NK-92 treated with Interleukin-12 subunit alpha and Interleukin-12 subunit beta, amount 100 ng/mL, for 24 hours (cell line): ENCODE measurements at regions not wholly inside any gene's neighbourhood (a gene's known extent, or its start where the extent isn't known, plus 50 kb on each side); places are given as distances from the start of the nearest gene placed in this dataset.

Experiments used
- DNase-seq: peaks from one replicate; lab custom pipeline; 2025; lab: John Stamatoyannopoulos, UW

DNA sequence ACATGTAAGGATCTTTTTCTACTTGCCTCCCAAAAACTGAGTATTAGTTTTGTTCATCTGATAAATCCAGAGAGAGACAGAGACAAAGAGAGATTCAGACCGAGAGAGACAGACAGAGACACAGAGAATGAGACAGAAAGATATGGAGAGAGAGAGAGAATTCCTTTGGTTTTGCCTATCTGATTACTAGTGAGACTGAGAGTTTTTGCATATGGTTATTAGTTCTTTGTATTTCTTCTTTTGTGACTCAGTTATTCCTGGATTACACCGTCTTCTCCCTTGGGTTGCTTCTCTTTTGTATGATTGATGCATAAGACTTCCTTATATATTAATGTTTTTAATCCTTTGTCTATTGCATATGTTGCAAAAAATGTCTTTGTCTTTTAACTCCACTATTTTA lies 91.2 kb upstream of the SPATA31C2 start:
- no peak for DNase-seq

DNA sequence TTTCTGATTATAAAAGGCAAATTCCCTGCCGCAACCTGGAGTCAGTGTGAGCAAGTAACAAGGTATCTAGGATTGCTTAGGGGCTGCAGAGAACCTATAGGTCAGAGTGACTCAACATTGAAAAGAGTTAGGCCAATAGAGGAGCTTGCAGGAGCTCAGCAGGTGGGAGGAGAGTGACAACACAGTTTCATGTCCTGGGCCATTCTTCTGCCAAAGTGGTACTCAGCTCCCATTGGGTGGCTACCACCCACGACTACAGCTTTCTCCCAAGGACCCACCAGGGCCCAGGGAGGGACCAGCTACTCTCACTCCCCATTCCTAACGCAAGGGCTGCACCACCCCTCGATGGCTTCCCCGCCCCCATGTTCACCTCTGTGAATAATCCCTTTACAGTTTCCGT lies 86.7 kb upstream of the SPATA31C2 start:
- no peak for DNase-seq

DNA sequence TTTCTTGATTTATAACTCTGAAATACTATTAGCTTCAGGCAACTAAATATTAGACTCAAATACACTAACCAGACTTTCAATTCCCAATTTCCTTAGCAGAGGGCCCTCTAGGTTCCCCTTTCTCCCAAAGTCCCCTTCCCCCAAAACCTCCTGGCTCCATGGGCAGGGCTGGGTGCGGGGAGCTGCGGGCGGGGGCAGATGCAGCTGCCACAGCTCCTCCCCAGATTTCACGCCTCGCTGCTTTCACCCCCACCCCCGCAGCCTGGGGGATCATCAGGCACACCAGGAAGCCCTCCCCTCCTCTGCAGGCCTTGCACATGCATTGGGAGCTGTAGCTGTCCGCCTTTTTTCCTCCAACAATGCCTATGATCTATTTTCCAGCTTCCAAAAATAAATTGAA lies 82.8 kb upstream of the SPATA31C2 start:
- no peak for DNase-seq

DNA sequence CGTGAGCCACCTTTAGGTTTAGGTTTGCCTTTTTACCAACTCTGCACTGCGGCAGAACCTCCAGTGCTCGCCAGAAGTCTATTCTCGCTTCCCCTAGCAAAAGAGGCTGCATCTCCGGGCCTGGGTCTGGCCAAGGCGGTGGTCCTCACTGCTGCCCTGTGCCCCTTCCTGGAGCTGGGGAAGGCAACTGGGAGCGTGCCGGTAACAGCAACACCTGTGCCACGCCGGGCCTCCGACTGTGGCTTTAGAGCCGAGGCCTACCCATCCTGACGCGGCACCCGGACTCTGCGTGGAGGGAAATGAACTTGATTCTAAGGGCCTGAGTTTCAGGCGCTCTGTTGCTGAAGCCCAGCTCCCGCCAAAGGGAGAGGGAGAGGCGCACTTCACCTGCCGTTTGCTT lies 82.4 kb upstream of the SPATA31C2 start:
- no peak for DNase-seq

DNA sequence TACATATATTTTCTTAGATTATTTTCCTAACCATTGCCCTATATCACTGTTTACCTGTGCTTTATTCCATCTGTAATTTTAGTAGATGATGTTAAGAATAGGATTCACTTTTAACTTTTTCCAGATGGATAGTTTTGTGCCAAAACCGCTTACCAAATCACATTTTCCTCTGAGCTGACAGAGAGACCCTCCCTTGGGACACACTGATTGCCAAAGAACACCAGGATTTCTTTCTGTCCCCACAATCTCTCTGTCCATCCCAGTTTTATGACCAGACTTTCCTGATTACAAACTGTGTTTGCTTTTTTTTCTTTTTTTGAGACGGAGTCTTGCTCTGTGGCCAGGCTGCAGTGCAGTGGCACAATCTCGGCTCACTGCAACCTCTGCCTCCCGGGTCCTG lies 81.3 kb upstream of the SPATA31C2 start:
- no peak for DNase-seq

DNA sequence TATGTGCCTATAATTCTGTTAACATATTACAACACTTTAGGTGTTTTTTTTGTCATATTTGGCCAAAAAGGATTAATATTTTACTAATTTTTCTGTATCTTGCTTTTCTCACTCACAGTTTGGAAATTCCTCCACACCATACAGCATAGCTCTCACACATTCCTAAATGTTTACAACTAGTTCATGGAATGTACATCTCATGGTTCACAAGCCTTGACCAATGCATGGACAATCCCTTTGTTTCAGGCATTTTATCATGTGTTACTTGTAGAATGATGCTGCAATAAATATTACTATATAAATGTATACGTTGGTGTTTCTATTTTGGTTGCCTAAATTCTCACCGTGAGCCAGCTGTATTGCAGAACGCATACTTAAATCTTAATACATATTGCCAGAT lies 80.5 kb upstream of the SPATA31C2 start:
- DNase-seq, result no peak

DNA sequence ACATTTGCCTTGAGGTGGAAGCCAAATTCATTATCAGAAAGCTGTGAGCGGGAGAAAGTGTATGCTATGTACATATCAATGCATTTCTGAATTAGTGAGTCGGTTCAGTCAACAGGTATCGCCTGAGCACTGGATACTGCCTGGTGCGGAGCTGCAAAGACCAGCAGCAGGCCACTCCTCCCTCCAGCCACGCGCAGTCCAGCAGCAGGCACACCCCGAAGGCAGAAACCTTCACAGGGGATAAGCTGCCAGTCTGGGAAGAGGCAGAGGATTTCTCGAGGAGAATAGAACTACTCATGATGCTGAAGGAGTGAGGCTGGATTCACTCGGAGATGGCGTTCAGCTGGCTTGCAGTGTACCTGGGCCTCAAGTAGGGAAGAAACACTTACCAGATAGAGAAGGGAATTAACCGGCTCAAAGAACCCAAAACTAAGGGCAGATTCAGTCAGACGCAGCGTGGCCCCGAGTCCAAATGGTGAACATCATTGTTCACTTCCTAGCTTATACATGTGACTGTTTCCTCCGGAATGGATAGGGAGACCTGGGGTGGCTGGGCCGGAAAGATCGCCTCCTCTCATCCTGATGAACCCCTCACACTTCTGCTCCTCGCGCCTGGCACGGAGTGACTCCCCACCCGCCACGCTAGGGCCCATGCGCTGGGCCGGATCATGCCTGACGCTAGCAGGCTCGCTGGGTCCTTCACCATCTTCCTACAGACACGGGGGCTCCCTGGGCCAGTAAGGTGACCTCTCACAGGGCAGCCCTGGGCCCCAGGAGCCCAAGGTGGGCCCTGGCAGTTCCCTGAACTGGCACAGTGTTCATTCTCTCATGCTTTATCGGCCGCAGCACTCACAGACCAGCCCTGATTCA lies 78.1 kb upstream of the SPATA31C2 start:
- no peak for DNase-seq

DNA sequence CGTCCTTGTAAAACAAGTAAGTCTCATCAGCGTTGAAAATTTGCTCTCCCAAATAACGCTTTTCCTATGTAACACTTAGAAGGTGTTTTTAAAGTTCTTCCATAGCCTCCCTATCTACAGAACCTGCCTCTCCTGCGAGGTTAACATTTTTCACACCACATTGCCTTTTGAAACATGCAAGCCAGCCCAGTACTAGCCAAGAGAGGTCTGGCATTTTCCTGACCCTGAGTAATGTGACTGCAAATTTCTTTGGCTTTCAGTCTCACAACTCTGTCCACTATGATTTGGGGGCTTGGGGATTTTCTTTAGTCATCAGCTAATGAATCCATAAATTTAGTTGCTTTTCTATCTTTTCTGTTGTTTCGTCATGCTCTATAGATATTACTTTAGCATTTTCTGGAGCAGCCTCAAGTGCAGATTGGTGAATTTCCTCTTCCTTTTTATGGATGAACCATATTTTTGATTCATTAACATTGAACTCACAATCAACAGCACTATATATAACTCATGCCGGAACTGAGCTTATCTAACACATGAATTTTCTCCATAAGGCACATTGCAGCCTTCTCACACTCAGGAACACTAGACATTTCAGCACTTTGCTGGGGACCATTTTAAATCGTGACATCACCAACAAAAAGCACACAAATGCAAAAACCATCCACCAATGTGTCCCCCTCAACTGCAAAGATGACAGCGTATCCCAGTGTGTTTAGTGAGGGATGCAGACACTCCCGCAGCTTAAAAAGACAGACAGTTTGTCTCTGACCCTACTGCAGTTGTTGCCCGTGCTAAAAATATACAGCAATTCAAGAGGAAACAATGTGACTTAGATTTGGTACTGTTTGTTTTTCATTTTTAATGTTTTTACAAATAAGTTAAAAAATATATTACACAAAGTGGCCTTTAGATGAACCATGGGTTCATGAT lies 77.2 kb upstream of the SPATA31C2 start:
- DNase-seq, result no peak

DNA sequence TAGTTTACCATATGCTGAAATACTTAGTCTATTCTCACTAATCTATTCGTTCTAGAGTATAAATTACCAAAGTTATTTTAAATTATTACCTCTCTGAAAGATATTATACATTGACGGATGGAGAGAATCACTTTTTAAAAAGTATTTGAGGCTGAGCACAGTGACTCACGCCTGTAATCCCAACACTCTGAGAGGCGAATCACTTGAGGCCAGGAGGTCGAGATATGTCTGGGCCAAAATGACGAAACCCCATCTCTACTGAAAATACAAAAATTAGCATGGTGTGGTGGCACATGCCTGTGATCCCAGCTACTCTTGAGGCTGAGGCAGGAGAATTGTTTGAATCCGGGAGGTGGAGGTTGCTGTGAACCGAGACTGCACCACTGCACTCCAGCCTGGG lies 64.0 kb upstream of the SPATA31C2 start:
- no peak for DNase-seq

DNA sequence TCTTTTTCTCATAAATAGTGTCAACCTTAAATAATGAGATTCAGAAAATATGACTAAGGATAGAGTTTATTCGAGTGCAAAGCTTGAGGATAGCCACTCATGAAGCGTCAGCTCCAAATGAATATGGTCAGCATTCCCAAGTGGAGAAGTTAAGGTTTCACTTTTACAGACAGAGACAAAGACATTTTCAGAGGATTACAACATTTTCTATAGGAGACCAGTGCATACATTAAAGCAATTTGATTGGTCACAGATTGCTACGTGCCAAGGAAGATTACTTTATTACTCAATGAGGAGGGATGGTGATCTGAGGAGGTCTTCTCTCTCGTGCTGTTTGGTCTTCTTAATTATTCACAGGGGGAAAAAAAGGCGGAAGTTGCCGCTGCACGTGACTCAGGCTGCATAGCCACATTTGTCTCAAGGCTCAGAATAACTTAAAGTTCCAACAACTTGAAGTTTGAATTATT lies 60.1 kb upstream of the SPATA31C2 start:
- DNase-seq, result no peak

DNA sequence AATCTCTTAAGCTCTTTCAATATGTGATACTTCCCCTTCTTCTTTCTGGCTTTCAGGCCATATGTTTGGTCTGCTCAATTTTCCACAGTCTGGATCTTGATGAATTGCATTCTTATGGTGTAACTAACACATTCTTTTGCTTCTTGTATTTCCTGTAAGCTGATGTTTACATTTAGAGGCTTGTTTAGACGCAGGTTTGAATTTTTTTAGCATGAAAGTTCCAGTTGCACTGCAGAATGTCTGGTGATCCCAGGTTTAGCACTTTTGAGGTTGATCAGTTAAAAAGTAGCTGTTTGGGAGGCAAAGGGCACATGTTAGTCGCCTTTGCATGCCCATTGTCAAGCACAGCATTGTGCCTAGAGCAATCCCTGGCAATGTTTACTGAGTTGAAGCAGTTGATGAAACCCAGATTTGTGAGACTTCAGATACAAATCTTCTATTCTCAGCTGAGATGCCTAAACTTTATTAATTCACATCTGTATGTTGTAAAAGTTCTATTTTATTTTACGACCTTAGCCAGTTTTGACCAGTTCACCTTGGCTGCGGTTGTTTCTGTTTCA lies 59.6 kb upstream of the SPATA31C2 start:
- DNase-seq, result no peak

DNA sequence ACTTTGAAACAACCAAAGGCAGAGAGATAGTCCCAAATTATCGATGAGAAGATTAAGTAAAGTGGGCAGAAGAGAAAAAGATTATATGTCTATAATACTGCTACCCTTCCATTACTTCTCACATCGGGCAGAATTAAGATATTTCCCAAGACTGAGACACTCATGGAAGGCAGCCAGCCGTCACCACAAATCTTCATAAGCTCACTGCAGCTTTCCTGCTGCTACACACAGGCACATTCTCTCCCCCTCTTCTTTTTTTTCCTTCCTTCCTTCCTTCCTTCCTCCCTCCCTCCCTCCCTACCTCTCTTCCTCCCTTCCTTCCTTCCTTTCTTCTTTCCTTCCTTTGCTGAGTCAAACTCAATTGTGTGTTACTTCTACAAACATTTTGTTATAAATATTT lies 58.7 kb upstream of the SPATA31C2 start:
- DNase-seq, result no peak

DNA sequence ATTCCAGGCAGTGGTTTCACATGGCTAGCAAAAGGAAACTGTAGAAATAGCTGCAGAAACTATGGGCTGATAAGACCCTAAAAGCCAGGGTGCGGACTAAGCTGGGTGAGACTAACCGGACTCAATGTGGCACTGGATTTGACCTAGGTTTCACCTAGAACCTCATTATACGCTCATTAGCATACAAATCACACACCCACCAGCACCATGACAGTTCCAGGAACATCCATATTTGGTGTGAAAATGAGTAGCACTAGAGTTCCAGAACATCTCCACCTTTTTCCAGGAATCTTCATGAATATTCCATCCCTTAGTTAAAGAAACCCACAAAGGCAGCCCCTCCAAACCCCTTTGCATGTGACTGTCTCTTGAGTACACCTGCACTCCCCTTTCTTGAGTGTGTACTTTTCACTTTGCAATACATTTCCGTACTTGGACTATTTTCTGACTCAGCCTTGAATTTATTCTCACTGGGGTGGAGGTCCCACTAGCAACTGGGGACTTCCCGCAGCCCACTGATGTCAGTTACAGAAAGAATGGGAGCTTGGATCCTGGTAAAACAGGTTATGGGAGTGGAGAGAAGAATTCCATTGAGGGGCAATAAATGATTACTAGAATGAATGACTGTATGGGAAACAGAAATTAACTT lies 58.0 kb upstream of the SPATA31C2 start:
- no peak for DNase-seq

DNA sequence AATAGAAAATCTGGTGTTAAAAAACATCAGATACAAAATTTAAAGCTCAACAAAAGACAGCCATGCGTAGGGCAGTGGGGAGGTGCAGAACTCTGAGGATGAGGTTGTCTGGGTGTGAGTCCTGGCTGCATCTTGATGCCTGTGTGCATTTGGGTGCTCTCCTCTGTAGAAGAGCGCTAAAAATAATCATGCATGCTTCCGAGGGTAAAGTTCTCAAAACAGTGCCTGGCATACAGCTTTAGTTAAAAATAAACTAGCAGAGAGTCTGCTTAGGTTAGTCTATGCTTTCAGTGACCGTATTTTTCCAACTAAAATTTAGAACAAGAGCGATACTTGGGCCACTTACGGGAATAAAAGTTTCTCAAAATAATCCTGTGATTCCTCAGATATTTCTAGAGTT lies 55.5 kb upstream of the SPATA31C2 start:
- no peak for DNase-seq

DNA sequence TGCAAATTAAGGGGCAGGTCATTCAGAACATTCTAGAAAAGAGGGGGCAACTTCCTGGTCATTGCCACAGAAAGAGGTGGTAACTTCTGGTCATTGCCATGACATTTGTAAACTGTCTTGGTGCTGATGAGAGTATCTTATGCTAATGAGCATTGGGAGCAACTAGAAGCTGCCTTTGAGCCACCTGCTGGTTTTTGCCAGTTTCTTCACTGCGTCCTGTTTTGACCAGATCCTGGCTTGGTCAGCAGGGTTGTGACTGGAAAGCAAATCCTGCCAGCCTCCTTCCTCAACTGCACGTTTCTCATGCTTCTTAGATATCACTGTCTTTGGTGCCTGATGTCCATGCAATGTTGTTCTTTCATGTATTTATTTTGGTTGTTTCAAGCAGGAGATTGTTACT lies 53.2 kb upstream of the SPATA31C2 start:
- DNase-seq, result no peak

DNA sequence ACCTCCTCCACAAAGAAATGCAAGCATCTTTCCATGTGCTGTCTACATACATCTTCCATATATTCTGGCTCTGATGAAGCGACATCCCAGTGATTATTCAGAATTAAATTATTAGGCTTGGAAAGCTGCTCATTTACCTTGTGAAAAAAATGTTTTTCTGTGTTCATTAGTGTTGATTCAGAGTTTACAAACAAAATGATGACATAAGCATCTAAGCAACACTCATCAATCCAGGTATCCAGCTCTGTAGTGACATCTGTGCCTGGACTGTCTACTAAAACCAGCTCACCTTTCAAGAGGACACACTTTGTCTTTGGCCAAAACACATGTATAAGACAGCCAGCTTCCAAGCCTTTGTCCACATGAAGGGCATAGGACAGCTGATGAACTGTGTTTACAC lies 51.1 kb upstream of the SPATA31C2 start:
- DNase-seq, result no peak
